ENCODE measurements at regions not wholly inside any gene's neighbourhood (a gene's known extent, or its start where the extent isn't known, plus 50 kb on each side); places are given as distances from the start of the nearest gene placed in this dataset.
"Not testable (repeated sequence)": the region's sequence is repeated elsewhere in the genome, so short reads cannot be mapped to it uniquely, and the experiment has no call there.

- no peak for TF ChIP-seq CTCF (IDR thresholded peaks at IDR 0.05; ENCODE audit: borderline replicate concordance, insufficient read depth, low read depth, low read length)
- H3K4me3 ChIP-seq (ENCODE audit: low read depth, low read length): no peak overlapping the region
These were observed 112.0 kb upstream of the SLC7A14 start for GRCh38 chr3:170697908-170698307.

DNA sequence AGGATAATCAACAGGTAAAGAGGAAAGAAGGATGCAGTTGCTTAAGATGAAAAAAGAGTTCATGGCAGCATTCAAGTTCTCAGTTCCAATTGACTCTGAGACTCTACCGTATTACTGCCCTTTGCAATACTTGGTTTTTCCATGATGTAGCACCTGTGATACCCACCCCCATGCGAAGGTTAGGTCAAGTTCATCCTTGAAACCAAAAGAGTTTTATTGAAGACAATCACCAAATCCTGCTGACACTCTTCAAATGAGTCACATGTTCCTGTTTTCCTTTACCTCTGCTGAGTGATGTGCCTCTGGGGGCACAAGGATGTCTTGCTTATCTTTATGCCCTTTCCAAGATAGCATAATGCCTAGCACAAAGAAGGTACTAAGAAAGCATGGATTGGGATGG lies 111.3 kb upstream of the SLC7A14 start:
- no peak overlapping the region for H3K4me3 ChIP-seq (ENCODE audit: low read depth, low read length)
- no peak for TF ChIP-seq CTCF (IDR thresholded peaks at IDR 0.05; ENCODE audit: borderline replicate concordance, insufficient read depth, low read depth, low read length)

GRCh38 chr3:170695486-170696064 lies 109.7 kb upstream of the SLC7A14 start:
- no peak for TF ChIP-seq CTCF (IDR thresholded peaks at IDR 0.05; ENCODE audit: borderline replicate concordance, insufficient read depth, low read depth, low read length)
- H3K4me3 ChIP-seq (ENCODE audit: low read depth, low read length): no peak overlapping the region

GRCh38 chr3:170692720-170693119 lies 106.8 kb upstream of the SLC7A14 start:
- no peak for TF ChIP-seq CTCF (IDR thresholded peaks at IDR 0.05; ENCODE audit: borderline replicate concordance, insufficient read depth, low read depth, low read length)
- no peak overlapping the region for H3K4me3 ChIP-seq (ENCODE audit: low read depth, low read length)

DNA sequence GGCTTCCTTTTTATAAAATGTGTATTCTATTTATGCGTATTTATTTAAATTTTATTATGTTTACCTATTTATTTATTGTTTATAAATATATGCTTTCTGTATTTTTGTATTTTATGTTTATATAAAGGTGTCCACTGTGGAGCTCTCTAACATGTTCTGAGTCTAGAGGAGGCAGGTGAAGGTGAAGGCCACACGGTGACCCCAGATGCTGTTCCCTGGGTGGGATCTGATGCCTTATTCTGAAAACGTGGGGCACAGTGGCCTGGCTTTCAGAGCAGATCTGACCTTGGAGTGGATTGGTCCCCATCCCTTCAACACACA lies 104.7 kb upstream of the SLC7A14 start:
- TF ChIP-seq CTCF (IDR thresholded peaks at IDR 0.05; ENCODE audit: borderline replicate concordance, insufficient read depth, low read depth, low read length): no peak
- no peak overlapping the region for H3K4me3 ChIP-seq (ENCODE audit: low read depth, low read length)

GRCh38 chr3:170689893-170690660 lies 104.2 kb upstream of the SLC7A14 start:
- H3K4me3 ChIP-seq (ENCODE audit: low read depth, low read length): no peak overlapping the region
- TF ChIP-seq CTCF (IDR thresholded peaks at IDR 0.05; ENCODE audit: borderline replicate concordance, insufficient read depth, low read depth, low read length): peak; percentile 84

- no peak for TF ChIP-seq CTCF (IDR thresholded peaks at IDR 0.05; ENCODE audit: borderline replicate concordance, insufficient read depth, low read depth, low read length)
- no peak overlapping the region for H3K4me3 ChIP-seq (ENCODE audit: low read depth, low read length)
These were observed 103.5 kb upstream of the SLC7A14 start for GRCh38 chr3:170689296-170689829.

DNA sequence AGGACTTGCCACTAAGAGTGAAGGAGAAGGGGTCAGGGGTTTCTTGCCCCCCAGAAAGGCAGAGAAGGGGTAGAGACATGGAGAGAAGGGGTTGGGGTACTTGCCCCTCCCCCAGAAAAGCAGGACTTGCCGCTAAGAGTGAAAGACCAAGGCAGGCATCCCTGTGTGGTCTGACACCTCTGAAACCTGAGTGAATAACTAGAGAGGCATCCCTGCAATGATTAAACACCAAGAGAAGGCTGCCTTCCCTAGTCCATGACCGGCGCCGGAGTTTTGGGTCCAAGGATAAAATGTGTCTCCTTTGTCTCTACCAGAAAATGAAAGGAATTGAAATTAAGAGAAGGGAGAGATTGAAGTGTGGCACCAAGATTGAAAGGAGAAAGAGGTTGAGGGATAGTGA lies 102.3 kb upstream of the SLC7A14 start:
- H3K4me3 ChIP-seq (ENCODE audit: low read depth, low read length): not testable (repeated sequence)
